Fibroblast of upper back skin (primary cell): ENCODE measurements at regions not wholly inside any gene's neighbourhood (a gene's known extent, or its start where the extent isn't known, plus 50 kb on each side); places are given as distances from the start of the nearest gene placed in this dataset.

Experiments used
- DNase-seq: peaks from one replicate; pipeline ENCODE4 v3.0.0-alpha.2; 2013

DNA sequence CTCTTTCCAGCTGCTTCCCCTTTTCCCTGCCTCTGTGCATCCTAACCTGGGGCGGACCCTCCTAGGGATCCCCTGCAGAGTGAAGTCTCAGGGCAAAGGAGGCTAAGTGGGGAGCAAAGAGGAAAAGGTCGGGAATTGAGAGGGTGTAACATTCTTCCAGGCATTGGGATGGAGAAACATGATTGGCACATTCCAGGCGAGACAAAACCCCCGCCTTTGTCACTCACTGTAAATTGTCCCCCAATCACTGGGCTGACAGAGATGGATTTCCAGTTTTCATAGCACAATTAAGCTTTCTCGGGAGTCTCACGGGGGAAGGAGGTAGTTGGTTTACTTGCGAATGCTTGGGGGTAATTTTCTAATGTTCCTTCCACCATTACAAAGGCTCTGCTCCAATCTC, 74.9 kb downstream of the MIAT start:
- DNase-seq, result no peak

DNA sequence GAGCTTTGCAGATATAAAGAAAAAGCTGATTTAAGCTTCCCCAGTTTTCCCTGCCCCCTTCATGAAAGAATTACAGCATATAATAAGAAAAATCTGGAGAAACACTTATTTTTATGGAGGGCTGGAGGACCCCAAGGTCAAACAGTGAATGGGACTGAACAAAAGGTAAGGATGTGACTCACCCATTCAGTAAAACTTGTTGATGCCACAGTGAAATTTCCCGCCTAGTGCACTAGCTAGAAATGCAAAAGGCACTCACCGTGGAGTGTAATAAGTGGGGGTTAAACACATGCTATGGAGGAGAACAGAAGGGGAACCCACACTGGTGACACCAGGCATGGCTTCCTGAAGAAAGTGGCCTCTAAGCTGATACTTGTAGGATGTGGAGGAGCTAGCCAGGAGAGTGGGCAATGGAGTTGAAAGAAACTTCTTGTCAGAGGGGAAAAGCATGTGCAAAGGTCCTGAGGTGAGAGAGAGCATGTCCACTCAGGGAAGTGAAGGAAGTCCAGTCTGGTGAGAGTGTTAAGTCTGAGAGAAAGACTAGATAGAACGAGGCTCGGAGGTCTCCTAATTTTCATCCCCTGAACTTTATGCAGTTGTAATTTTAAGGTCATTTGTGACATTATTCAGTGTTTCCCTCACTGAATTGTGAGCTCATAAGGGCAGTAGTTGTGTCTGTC, 77.1 kb downstream of the MIAT start:
- no peak for DNase-seq

DNA sequence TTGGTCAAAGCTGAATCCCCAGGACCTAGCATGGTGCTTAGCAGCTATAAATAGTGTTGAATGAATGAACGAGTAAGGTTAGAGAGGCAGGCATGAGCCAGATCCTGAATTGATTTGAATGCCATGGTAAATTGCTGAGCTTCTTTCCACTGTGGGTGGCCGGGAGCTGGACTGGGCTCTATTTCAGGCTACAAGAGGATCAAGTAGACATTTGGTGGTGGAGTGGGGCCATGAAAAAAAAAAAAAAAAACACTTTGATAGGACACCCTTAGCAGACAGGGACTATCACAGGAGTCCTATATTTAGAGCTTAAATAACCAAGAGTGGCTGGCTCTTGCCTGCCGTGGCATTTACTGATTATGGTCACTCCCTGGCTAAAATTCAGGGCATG, 77.6 kb downstream of the MIAT start:
- no peak for DNase-seq

DNA sequence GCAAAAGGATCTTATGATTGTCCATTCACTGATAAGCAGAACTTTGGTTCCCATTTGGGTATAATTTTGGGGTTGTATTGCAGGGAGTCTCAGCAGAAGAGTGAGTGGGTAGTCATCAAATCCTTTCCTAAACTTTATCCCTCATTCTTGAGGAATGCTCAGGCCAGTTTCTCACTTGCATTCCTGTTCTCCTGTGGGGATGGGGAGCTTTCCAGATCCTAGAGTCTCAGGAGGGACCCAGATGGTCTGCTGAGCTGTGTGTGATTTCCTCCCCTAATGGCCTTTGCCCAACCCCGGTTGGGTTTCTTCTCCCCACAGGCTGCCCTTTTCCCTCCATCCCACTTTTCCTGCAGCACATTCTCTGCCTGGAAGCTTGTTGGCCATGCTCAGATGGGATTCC, 79.9 kb downstream of the MIAT start:
- peak; percentile 67 for DNase-seq

DNA sequence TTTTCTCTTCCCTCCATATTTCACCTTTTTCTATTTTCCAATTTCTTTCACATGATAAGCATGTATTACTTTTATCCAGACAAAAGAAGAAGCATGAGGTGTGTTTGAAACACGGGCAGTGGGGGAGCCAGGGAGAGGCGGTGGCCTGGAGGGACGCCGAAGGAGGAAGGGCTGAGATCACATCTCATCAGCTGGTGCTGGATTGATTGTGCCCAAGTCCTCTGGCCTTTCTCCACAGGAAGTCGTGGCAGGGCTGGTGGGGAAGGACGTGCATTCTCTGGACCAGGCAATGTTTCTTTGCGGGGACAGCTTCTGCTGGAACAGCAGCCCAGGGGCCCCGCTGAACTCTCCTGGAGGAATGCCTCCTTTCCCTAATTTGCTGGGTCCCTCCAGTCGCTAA, 82.9 kb downstream of the MIAT start:
- DNase-seq, result no peak

DNA sequence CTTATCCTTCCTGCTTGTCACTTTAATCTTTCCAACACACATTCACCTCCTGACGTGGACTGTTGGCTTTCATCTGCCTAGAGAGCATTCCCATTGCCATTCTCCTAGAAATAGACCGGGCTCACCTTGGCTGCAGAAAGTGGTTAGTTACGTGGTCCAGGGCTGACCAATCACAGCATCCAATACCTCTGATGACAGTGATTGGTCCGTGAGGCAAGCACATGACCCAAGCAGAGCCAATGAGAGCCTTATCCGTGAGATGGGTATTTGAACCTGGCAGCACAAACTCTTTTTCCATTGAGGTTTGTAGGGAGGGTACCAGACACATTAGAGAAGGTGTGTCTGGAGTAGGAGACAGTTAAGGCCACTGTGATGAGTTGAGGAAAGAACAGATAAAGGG, 85.8 kb downstream of the MIAT start:
- no peak for DNase-seq

DNA sequence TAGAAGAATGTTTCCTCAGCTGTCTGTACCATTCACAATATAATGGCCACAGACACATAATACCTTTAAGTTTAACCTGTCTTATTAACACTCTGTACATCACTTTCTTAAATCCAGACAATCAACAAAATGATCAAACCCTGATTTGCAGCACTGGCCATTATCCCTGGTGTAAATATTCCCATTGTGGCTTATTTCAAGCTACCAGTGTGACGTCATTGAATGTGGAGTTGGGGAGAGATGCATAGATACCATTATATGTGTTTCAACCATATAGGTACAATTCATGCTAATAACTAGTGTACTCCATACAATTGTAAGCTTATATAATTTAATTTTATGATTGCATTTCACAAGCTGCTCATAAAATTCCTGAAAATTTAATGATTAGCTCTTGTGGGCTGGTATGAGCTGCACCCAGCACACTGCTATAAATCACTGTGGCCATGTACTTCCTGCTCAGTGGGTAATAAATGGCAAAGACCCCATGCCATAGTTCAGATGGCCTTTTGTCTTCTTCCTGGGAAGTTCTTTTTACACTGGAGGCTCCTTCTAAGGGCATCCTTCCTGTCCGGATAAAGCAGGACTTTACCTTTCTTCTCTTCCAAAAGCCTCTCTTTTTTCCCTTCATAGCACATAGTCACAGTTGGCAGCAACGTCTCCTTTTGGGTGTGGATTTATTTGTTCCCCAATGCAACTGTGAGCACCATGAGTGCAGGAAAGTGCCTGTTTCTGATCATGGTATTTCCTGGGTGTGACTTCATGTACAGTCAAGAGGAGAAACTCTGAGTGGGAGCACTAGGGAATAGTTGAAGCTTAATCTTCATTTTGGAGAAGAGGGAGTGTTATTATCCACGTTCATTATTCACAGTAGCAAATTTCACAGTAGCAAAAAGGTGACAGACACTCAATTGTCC, 87.8 kb downstream of the MIAT start:
- DNase-seq, result no peak

DNA sequence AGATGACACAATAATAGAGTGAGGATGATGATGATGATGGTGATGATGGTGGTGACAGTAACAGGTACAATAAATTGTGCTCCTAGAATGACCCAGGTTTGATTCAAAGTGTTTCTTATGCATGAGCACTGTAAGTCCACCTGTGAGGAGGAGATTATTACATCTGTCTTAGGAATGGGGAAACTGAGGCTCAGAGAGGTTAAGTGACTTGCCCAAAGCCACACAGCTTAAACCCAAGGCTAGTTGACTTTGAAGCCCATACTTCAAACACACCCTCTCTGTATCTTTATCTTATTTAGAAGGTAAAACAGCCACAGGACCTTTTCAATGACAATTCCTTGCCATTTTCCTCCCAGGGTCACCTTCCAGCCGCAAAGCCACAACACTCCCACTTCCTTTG, 88.9 kb downstream of the MIAT start:
- no peak for DNase-seq

DNA sequence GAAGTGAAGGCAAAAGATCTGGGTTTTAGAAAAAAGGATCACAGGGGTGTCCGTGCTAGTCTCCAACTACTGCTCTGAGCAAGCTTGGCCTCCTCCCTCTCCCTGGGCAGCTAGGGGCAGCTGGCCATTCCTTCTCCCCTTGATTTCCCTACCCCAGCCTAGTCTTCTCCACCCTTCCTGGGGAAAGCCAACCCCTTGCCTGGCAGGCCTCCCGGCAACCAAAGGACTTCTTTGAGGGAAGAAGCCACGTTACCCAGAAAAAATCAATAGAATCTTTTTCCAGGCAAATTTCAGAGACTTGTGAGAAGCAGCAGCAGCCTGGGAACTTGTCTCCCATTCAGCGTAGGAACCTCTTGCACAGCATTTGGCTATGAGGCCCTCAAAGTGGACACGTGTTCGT, 91.5 kb downstream of the MIAT start:
- no peak for DNase-seq

DNA sequence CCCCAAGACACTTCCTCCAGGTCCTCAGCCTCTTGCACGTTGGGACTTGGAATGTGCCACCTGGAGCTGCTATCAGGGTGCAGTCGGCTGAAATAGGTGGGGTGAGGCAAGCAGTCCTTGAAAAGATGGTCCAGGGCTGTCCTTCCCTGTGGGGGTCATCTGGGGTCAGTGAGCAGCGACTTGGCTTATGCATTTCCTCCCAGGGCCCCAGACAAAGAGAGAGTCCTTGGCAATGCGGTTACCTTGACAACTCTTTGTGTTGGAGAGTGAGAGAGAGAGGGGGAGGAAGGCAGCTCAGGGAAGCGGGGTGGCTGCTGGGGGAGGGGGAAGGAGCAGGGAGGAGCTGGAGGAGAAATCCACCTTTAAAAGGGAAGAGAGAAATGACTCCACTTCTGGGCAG, 93.8 kb downstream of the MIAT start:
- peak; percentile 36 for DNase-seq

DNA sequence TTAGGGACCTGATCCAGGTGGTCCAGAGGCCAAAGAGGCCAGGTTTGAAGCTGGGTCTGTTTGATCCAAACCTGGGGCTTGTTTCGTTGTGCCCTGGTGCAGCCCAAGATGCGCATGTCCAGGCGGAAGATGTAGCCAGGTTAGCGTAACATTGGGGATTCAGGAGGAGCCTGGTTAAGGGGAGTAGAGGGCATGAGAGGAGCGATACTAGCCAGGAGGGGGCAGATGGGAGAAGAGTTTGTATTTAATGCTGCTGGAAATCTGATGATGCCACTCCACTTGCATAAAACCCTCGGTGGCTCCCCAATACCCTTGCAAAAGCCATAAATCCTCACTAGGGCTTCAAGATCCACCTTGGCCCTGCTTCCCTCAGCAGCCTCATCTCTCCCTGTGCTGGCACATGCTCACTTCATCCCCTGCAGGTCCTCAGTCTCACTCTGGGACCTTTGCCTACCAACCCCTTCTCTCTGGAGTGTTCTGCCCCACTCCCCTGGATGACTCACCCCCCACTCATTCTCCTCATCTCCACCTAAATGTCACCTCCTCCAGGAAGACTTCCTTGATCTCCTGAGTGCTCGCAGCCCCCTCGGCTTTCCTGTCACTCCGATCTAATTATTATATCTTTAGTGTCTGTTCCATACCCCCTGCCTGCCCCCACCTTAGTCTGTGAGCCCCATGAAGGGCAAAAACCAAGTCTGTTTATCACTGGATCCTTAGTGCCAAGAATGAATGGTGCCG, 95.9 kb downstream of the MIAT start:
- DNase-seq, result no peak

DNA sequence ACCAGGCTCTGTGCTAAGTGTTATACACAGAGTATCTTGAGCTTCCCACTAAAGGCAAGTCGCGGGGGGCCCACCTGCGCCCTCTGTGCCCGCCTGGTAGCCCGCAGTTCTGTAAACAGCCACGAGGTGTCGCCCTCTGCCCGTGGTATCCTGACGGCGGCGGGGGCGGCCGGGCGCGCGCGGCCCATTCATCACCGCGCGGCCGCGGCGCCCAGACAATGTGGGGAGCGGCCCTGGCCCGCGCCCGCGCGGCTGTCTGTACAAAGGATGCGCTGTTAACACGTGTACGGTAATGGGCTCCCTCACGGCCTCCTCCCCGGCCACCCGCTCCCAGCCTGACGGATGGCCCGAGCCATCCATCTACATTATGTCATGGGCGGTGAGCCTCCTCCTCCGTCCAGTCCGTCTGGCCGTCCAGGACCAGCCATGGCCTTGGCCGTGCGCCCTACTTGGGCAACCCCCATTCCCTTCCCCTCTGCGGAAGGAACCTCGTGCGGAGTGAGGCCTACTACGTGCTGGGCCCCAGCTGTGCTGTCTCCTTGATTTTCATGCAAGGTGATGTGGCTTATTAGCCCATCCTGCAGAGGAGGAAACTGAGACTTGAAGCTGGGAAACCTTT, 99.4 kb downstream of the MIAT start:
- DNase-seq, result peak; percentile 83

DNA sequence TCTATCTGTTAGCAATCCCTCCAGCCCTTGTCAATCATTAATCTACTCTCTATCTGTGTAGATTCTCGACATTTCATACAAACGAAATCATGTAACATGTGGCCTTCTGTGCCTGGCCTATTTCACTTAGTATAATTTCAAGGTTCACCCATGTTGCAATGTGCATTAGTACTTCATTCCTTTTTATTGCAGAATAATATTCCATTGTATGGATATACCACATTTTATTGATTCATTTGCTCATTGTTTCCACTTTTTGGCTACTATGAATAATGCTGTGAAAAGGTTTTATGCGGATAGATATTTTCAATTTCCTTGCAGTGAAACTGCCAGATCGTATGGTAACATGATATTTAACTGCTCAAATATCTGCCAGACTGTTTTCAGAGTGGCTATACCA, 100.1 kb downstream of the MIAT start:
- no peak for DNase-seq

DNA sequence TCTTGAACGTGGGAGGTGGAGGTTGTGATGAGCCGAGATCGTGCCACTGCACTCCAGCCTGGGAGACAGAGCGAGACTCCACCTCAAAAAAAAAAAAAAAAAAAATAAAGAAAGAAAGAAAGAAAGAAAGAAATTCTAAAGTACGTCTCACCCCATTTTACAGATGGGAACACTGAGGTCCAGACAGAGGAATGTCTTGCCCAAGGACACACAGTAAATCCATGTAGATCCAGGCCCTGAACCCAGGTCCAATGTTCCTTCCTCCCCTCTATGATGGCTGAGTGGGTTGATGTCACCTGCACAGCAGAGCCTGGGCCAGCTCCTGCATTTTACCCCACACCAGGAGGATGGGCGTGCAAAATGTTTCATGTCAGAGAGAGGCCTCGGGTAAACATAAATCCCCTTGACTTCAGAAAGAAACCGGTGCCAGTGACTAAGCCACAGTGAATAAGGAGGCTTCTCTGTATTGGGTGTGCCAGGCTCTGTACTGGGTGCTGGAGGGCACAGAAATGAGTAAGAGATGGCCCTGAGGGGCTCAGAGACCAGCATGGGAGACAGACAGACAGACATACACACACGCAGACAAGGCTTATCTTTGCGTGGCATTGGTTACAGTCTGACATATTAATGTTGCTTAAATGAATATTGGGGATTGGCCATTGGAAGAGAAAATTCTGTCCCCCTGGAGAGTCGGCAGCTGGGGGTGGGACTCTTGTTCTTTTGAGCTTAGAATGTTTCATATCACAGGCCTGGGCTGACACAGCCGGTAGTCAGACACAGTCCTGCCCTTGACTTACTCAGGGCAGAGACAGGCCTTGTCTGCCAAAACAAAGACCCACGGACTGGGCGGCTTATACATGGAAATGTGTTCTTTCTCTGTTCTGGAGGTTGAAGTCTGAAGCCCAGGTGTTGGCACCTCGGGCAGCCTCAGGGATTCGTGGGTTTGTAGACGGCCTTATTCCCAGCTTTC, 105.4 kb downstream of the MIAT start:
- DNase-seq, result no peak

DNA sequence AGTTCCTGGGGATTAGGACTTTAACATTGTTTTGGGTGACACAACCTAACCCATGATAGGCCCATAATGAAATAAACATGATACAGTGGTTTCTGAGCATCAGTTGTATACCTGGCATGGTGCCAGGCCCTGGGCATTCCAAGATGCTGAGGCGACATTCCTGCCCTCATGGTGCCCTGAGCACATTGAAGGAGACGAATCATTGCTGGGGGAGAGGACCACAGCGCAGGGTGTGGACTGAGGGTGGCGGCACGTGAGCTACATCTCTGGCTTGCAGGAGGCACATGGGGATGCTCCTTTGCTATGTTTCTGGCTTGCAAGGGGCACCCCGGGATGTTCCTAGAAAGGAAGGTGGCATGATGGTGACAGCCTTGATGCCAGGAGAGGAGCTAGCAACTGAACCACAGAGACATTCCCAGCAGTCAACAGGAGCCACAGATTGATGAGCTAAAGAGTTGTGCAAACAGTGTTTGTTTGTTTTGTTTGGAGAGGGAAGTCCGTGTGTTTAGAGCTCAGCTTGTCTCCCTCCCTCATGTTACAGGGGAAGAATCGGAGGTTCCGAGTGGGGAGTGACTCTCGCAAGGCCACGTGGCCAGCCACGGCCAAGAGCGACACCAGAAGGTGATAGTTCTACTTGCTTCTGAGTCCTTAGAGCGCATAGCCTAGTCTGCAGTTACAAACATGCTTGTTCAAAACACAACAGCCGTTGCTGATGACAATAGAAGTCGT, 106.4 kb downstream of the MIAT start:
- peak; percentile 64 for DNase-seq

DNA sequence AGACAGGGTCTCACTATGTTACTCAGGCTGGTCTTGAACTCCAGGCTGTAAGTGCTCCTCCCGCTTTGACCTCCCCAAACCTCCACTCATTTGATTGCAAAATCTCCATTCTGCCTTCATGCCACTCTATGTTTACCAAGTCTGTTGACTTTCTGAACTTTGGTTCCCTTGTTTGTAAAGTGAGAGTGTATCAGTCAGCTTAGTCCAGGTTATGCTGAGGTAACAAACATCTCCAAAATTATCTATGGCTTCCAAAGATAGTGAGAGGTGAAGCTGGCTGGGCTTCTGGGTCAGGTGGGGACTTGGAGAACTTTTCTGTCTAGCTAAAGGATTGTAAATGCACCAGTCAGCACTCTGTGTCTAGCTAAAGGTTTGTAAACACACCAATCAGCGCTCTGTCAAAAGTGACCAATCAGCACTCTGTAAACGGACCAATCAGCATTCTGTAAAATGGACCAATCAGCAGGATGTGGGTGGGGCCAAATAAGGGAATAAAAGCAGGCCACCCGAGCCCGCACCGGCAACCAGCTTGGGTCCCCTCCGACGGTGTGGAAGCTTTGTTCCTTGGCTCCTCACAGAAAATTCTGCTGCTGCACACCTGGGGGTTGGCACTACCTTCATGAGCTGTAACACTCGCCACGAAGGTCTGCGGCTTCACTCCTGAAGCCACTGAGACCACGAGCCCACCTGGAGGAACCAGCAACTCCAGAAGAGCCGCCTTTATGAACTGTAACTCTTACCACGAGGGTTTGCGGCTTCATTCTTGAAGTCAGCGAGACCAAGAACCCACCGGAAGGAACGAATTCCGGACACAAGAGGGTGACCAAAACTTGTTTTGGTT, 109.3 kb downstream of the MIAT start:
- DNase-seq, result no peak

DNA sequence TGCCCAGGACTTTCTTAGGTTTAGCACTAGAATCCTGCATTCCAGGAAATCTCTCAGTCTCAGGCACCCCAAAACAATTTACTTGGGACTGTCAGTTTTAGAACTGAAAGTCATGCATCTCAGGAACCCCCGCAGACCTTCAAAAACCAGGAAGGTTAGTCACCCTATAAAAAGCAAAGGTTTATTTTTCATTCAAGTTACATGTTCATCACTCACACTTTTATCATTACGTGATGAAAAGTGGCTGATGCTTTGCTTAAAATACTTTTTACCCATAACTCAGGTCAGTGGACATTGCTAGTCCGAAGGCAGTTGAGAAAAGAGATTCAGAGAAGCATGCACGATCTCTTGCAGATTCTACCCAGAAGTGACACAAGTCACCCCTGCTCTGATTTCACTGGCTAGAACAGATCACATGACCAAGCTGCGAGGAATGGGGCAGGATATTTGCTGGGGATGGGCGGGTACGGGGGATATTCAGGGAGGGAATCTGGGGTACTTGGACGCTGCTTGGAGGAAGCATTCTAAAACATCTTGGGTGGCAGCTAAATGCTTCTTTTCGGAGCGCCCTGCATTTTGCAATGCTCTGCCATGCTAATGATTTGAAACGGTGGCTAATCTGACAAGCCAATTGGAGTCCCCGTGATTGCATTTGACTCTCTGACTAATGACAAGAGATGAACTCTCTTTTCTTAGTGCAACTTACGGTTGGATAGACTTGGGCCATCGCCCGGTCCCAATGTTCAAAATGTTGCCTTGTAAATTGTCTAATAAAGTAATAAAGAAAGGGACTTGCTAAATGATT, 110.2 kb downstream of the MIAT start:
- DNase-seq, result peak; percentile 61

DNA sequence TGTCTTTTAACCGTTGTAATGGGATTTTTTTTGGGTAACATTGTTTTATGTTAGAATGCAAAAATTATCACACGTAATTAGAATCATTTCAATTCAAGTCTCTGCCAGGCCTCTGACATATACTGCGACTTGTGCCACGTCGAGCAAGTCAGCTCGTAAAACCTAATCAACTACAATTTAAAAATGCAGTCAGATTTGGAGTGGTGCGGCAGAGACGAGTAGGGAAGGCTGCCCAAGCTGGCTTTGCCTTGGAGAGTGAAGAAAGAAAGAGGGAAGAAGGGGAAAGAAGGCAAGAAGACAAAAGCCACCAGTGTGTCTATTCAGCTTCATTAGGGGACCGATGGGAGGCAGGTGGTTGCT, 110.7 kb downstream of the MIAT start:
- DNase-seq, result no peak

DNA sequence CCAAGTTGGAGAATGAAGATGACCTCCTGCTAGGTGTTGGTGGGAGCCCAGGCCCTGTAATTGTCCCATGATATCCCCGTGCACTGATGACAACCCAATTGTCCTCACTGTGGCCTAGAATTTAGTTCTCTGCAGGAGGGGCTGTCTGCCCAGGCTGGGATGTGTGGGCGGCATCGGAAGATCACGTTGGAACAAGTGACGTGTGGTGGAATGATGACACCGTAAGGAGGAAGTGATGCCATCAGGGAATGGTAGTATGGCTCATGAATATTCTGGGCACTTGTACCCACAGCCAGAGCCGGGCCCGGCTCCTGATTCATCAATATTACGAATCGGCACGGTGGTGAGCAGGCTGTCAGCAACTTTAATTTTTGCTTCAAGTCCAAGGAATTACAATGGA, 111.6 kb downstream of the MIAT start:
- DNase-seq, result peak; percentile 24

DNA sequence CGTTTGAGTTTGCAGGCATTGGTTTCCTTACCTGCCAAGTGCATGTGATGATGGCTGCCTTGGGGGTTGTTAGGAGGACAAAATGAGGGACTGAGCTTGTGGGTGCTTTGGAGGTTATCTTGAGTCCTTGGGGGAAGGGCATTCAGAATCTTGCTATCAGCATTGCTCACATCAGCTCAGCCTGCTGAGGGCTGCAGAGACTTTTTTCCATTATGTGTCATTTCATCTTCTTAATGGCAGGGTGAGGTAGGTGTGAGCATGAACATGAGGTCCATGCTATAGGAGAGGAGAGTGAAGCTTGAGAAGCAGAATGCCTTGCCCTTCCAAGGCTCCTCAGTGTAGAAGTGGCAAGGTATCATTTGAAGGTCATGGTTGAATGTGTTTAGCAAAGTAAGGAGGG, 112.3 kb downstream of the MIAT start:
- DNase-seq, result no peak
